ENCODE measurements at regions not wholly inside any gene's neighbourhood (a gene's known extent, or its start where the extent isn't known, plus 50 kb on each side); places are given as distances from the start of the nearest gene placed in this dataset.

DNA sequence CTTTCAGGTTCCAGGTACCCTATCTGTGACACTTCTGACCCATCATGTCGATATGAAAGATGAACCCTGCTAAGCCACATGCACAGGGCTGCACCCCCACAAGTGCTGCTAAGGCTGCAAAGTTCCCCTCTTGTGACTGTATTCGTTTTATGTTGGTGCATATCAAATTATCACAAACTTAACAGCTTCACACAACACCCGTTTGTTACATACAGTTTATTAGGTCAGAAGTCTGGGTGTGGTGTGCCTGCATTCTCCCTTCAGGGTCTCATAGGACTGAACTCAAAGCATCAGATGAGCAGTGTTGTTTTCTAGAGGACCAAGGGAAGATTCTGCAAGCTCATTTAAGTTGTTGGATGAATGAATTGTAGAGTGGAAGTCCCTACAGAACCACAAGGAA is 199.4 kb downstream of the ANAPC1 start:
- TF ChIP-seq EZH2phosphoT487 (IDR thresholded peaks at IDR 0.05; ENCODE audit: low read depth) = no peak
- TF ChIP-seq, protein P1, sequence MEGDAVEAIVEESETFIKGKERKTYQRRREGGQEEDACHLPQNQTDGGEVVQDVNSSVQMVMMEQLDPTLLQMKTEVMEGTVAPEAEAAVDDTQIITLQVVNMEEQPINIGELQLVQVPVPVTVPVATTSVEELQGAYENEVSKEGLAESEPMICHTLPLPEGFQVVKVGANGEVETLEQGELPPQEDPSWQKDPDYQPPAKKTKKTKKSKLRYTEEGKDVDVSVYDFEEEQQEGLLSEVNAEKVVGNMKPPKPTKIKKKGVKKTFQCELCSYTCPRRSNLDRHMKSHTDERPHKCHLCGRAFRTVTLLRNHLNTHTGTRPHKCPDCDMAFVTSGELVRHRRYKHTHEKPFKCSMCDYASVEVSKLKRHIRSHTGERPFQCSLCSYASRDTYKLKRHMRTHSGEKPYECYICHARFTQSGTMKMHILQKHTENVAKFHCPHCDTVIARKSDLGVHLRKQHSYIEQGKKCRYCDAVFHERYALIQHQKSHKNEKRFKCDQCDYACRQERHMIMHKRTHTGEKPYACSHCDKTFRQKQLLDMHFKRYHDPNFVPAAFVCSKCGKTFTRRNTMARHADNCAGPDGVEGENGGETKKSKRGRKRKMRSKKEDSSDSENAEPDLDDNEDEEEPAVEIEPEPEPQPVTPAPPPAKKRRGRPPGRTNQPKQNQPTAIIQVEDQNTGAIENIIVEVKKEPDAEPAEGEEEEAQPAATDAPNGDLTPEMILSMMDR (IDR thresholded peaks at IDR 0.05; ENCODE audit: low read depth, low read length) = no peak

All from OCI-LY3 (cell line).